EH (cell line): ENCODE measurements at regions not wholly inside any gene's neighbourhood (a gene's known extent, or its start where the extent isn't known, plus 50 kb on each side); places are given as distances from the start of the nearest gene placed in this dataset.

Experiments
- DNase-seq: peaks from one replicate; pipeline ENCODE4 v3.0.0-alpha.2; 2015; ENCODE audit warnings: low read depth

- DNase-seq: peak; percentile 95
These were observed 116.5 kb upstream of the NAV2 start for GRCh38 chr11:19595840-19596751.

DNA sequence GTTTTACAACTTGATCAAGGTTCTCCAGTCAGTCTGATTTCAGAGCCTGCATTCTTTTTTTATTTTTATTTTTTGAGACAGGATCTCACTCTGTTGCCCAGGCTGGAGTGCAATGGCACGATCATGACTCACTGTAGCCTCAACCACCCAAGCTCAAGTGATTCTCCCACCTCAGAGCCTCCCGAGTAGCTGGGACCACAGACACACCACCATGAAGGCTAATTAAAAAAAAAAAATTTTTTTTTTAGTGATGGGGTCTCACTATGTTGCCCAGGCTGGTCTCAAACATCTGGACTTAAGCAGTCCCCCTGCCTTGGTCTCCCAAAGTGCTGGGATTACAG lies 117.2 kb upstream of the NAV2 start:
- no peak for DNase-seq

GRCh38 chr11:19594326-19594725 lies 118.3 kb upstream of the NAV2 start:
- peak; percentile 55 for DNase-seq

- DNase-seq: no peak
These were observed 119.8 kb upstream of the NAV2 start for GRCh38 chr11:19592842-19593241.

- DNase-seq: no peak
These were observed 122.9 kb upstream of the NAV2 start for GRCh38 chr11:19589567-19590260.

- no peak for DNase-seq
These were observed 124.7 kb upstream of the NAV2 start for GRCh38 chr11:19587979-19588378.

DNA sequence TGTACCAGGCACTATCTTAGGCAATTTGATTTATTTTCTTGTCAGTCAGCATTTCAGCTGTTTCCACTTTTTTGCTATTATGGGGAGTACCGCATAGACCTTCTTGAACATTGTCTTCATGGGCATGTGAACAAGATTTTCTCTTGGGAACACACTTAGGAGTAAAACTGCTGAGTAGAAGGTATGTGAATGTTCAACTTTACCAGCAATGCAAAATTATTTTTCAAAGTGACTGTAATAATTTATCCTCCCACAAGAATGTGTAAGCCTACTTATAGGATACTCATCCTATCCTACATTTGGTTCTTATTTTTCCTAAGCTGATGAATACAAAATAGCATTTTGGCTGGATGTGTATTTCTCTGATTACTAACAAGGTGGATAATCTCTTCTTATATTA lies 132.0 kb upstream of the NAV2 start:
- DNase-seq: no peak

DNA sequence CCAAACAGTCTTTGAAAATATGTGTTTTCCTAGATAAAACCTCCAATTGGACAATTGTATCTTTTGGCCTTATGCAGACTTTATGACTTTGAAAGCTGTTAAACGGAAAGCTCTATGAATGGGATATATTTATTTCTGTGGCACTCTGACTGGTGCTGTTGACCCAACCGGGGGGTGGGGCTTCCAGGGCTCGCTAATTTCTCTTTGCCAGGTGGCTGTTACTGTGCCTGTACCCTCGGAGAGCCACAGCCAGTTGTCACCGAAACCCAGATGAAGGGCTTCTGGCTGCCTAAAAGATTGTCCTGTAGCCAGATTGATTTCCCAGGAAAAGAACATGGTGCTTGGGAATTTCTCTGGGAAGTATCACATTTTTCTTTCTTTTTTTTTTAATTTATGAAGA lies 132.7 kb upstream of the NAV2 start:
- no peak for DNase-seq

GRCh38 chr11:19578871-19579270 lies 133.8 kb upstream of the NAV2 start:
- no peak for DNase-seq

DNA sequence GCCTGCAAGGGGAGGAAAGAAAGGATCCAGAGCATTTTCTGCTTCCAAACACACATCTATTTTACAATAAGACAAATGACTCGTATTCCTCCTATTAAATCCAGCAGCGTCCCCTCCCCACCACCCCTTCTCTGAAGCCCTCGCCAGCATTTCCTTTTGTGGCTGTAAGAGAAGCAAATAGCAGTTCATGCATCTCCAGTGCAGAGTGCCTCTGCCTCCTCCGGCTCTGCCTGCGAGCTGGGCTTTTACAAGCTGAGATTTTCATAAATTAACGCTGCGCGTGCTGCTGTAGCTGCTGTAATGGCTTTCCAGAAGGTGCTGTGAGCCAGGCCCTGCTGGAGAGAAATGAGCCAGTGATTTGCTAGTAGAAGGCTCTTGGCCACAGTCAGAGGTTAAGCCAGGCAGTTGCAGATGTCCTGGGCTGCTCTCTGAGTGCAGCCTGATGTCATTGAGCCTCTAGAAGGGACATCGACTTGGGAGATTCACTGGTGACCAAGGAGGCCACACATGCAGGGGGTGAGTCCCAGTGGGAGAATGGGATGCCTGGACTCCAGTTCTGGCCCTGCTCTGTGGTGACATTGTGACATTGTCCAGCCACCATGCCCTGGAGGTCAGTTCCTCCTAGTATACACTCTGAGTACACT lies 134.5 kb upstream of the NAV2 start:
- peak; percentile 95 for DNase-seq

- DNase-seq: peak; percentile 73
These were observed 135.2 kb upstream of the NAV2 start for GRCh38 chr11:19577391-19577975.

- DNase-seq: peak; percentile 43
These were observed 135.7 kb upstream of the NAV2 start for GRCh38 chr11:19576903-19577302.

DNA sequence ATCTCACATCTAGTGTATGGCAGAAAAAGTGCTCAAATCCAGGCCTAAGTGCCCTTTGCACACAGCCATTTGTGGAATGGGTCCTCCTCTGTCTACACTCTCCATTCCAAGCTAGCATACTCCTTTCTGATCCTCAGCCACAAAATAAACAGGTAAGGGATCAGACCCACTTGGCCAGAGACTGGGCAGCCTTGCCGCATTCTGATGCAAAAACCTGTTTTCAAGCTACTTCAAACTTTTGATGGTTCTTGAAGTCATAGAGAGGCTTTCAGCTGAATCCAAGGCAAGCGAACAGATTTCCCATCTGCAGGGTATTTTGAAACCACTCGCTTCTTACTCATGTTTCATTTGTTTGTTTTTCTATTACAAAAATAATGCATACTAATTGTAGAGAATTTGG lies 136.6 kb upstream of the NAV2 start:
- peak; percentile 35 for DNase-seq

DNA sequence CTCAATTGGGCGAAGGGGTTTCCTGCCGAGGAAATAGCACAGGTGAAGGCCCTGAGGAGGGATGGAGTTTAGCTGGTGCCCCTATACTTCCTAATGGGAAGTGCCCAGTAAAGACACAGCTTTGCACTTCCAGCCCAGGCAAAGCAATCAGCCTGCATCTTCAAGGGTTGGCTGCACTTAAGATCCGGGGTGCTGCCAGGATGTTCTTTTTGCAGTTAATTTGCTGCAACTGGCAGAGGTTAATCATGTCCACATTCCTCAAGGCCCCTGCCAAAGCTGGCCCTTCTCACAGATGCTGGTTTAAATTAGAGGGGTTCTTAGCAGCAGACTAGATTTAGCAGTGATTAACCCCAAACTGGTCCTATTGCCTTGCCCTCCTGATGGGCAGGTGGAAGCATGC lies 137.7 kb upstream of the NAV2 start:
- DNase-seq: no peak

GRCh38 chr11:19573666-19574065 lies 139.0 kb upstream of the NAV2 start:
- no peak for DNase-seq

- DNase-seq: no peak
These were observed 140.7 kb upstream of the NAV2 start for GRCh38 chr11:19571906-19572305.

GRCh38 chr11:19570889-19571288 lies 141.7 kb upstream of the NAV2 start:
- DNase-seq: no peak

DNA sequence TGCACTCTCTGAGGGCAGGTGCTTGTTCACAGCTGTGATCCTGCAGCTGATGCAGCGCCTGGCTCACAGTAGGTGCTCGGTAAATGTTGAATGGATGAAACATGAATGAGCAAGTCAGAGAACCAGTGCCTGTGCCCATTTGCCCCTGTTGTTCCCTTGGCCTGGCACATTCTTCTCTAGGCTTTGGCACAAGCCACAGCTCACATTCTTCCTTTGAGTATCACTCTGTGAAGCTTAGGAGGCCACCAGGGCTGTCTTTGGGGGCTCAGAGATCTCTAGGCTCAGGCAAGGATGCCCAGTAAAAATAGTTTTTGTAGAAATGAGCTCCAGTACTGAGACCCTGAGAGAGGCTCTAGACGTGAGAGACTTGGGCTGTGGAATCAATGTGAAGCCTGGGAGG lies 144.6 kb upstream of the NAV2 start:
- DNase-seq: no peak

DNA sequence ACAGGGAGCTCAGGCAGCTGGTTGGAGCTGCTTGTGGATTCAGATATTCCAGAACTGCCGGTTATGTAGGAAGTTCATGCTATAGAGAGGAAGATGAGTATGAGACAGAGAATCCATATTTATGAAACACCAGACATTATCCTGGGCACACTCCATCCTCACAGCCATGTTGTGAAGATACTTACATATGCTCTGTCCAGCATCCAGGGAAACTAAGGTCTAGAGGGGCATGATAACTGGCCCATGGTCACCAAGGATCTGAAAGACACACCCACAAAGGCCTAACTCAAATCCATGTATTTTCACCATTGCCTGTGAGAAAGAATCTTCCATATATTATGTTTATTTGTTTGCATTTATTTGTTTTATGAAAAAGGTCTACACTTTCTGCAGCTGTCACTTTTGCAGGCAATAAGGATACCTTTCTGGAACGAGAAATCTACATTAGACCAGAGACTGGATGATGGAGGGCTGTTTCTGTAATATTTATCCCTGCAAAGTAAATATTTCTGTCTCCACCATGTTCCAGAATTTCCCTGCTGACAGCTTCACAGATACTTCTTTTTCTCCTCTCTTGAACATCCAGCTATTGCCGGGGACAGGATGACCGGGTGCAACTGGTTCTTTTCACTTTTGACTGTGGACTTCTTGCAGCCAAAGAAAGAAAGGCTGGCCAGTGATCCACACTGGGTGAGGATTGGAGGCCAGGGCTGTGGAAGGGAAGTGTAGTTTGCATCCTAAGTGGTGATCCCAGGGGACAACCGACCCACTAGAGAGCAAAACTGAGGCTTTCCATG lies 145.9 kb upstream of the NAV2 start:
- no peak for DNase-seq

DNA sequence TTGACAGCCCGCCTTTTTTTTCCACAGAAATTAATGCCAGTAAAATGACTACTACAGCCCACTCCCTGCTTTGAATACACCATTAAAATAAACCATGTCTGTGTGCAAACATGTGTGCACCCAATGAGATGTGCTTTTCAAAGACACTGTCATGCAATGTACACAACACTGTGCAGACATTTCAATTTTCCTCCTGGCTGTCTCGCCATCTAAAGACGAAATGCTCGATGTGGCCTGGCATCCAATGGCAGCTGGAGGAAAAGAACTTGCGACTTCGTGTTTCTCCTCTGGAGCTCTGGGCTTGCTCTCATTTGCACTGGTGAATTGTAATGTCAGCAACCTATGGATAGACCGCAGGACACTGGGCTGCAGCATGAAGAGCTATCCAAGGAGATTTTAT lies 147.0 kb upstream of the NAV2 start:
- no peak for DNase-seq

GRCh38 chr11:19562156-19562555 lies 150.5 kb upstream of the NAV2 start:
- DNase-seq: no peak

DNA sequence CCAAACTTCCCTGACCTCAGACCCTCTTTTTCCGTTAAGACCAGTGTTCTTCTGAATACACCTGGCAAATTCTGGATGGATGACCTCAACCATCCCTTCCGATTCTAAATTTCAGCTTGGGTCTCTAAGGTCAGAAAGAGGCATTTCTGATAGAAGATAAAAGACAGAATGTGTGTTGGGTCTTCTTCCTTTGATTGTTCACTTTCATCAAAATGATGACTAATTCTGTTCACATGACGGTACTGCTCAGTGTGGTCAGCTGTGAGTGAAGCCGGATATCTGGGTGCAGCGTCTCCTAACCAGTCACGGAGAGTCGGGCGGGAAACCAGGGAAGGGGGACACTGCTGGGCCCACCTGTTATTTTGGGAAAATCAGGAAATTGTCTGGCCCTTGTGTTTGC lies 151.6 kb upstream of the NAV2 start:
- DNase-seq: peak; percentile 30
